ENCODE measurements at regions not wholly inside any gene's neighbourhood (a gene's known extent, or its start where the extent isn't known, plus 50 kb on each side); places are given as distances from the start of the nearest gene placed in this dataset.
"Not testable (repeated sequence)": the region's sequence is repeated elsewhere in the genome, so short reads cannot be mapped to it uniquely, and the experiment has no call there.

GRCh38 chr20:29750268-29750899 is 1507.1 kb upstream of the DEFB115 start:
- Mint-ChIP-seq H3K36me3 (ENCODE audit: low read depth, unreplicated experiment) (peaks cover 42% of the 10 kb centered on the region), H3K9me3 (ENCODE audit: unreplicated experiment) (peaks cover 66% of the 10 kb centered on the region), H3K4me1 (ENCODE audit: unreplicated experiment) (no peaks in the 10 kb centered on the region), H3K4me3 (ENCODE audit: unreplicated experiment) (no peak overlapping the region), H3K27me3 (ENCODE audit: unreplicated experiment) (peaks cover 28% of the 10 kb centered on the region), H3K27ac (ENCODE audit: unreplicated experiment) (no peak overlapping the region)
- no peak for DNase-seq (ENCODE audit: low spot score)
- TF ChIP-seq, protein P1, sequence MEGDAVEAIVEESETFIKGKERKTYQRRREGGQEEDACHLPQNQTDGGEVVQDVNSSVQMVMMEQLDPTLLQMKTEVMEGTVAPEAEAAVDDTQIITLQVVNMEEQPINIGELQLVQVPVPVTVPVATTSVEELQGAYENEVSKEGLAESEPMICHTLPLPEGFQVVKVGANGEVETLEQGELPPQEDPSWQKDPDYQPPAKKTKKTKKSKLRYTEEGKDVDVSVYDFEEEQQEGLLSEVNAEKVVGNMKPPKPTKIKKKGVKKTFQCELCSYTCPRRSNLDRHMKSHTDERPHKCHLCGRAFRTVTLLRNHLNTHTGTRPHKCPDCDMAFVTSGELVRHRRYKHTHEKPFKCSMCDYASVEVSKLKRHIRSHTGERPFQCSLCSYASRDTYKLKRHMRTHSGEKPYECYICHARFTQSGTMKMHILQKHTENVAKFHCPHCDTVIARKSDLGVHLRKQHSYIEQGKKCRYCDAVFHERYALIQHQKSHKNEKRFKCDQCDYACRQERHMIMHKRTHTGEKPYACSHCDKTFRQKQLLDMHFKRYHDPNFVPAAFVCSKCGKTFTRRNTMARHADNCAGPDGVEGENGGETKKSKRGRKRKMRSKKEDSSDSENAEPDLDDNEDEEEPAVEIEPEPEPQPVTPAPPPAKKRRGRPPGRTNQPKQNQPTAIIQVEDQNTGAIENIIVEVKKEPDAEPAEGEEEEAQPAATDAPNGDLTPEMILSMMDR (IDR thresholded peaks at IDR 0.05; ENCODE audit: unreplicated experiment): no peak

- not testable (repeated sequence) for H3K4me1 Mint-ChIP-seq (ENCODE audit: unreplicated experiment); H3K4me3 Mint-ChIP-seq (ENCODE audit: unreplicated experiment); H3K27ac Mint-ChIP-seq (ENCODE audit: unreplicated experiment); DNase-seq (ENCODE audit: low spot score)
- Mint-ChIP-seq H3K27me3 (ENCODE audit: unreplicated experiment) (peaks cover 33% of the 10 kb centered on the region), H3K36me3 (ENCODE audit: low read depth, unreplicated experiment) (peaks cover 46% of the 10 kb centered on the region), H3K9me3 (ENCODE audit: unreplicated experiment) (peaks cover 63% of the 10 kb centered on the region)
Measured at GRCh38 chr20:29752644-29753425, 1504.6 kb upstream of the DEFB115 start.

DNA sequence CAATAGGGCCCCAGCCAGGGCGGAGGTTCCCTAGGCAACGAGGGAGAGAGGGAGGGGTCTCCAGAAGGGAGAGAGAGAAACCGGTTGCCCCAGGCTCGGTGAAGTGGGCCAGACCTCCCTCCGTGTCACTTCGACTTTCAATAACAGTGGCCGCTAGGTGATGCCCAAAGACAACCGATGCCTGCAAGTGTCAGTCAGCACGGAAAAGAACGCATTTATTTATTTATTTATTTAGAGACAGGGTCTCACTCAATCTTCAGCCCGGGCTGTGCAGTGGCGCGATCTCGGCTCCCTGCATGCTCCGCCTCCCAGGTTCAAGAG is 1504.1 kb upstream of the DEFB115 start:
- Mint-ChIP-seq H3K9me3 (ENCODE audit: unreplicated experiment) (peaks cover 61% of the 10 kb centered on the region), H3K36me3 (ENCODE audit: low read depth, unreplicated experiment) (peaks cover 46% of the 10 kb centered on the region), H3K27me3 (ENCODE audit: unreplicated experiment) (peaks cover 33% of the 10 kb centered on the region)
- H3K27ac Mint-ChIP-seq (ENCODE audit: unreplicated experiment); DNase-seq (ENCODE audit: low spot score); H3K4me1 Mint-ChIP-seq (ENCODE audit: unreplicated experiment); H3K4me3 Mint-ChIP-seq (ENCODE audit: unreplicated experiment): not testable (repeated sequence)

- DNase-seq (ENCODE audit: low spot score); H3K4me1 Mint-ChIP-seq (ENCODE audit: unreplicated experiment): not testable (repeated sequence)
- Mint-ChIP-seq H3K4me3 (ENCODE audit: unreplicated experiment) (peak overlapping the region; percentile 10), H3K9me3 (ENCODE audit: unreplicated experiment) (peaks cover 61% of the 10 kb centered on the region), H3K27ac (ENCODE audit: unreplicated experiment) (peak overlapping the region; percentile 61), H3K36me3 (ENCODE audit: low read depth, unreplicated experiment) (peaks cover 46% of the 10 kb centered on the region), H3K27me3 (ENCODE audit: unreplicated experiment) (peaks cover 36% of the 10 kb centered on the region)
Measured at GRCh38 chr20:29753879-29754278, 1503.6 kb upstream of the DEFB115 start.

DNA sequence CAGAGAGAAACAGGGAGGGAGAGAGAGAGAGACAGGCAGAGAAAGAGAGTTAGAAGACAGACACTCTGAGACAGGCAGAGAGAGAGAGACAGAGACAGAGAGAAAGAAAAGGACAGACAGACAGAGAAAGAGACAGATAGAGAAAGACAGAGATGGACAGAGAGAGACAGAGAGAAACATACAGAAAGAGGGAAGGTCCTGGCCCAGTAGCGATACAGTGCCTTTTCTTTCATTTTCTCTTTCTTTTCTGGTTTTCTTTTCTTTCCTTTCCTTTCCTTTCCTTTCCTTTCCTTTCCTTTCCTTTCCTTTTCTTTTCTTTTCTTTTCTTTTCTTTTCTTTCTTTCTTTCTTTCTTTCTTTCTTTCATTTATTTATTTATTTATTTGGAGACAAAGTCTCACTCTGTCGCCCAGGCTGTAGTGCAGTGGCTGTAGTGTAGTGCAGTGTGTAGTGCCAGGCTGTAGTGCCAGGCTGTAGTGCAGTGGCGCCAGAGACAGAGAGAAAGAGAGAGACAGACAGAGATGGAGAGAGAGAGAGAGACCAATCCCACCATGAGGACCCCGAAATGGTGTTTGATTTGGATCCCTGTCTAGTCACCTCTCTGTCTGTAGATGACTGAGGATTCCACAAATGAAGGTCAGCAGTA is 1501.5 kb upstream of the DEFB115 start:
- H3K27ac Mint-ChIP-seq (ENCODE audit: unreplicated experiment); H3K4me1 Mint-ChIP-seq (ENCODE audit: unreplicated experiment); DNase-seq (ENCODE audit: low spot score); H3K4me3 Mint-ChIP-seq (ENCODE audit: unreplicated experiment): not testable (repeated sequence)
- peaks cover 42% of the 10 kb centered on the region for H3K36me3 Mint-ChIP-seq (ENCODE audit: low read depth, unreplicated experiment)
- H3K27me3 Mint-ChIP-seq (ENCODE audit: unreplicated experiment): peaks cover 35% of the 10 kb centered on the region
- peaks cover 55% of the 10 kb centered on the region for H3K9me3 Mint-ChIP-seq (ENCODE audit: unreplicated experiment)

GRCh38 chr20:29756664-29757063 is 1500.8 kb upstream of the DEFB115 start:
- Mint-ChIP-seq H3K27ac (ENCODE audit: unreplicated experiment) (no peak overlapping the region), H3K4me3 (ENCODE audit: unreplicated experiment) (no peak overlapping the region), H3K27me3 (ENCODE audit: unreplicated experiment) (peaks cover 30% of the 10 kb centered on the region), H3K4me1 (ENCODE audit: unreplicated experiment) (no peaks in the 10 kb centered on the region), H3K36me3 (ENCODE audit: low read depth, unreplicated experiment) (peaks cover 39% of the 10 kb centered on the region), H3K9me3 (ENCODE audit: unreplicated experiment) (peaks cover 52% of the 10 kb centered on the region)
- DNase-seq (ENCODE audit: low spot score): no peak
- TF ChIP-seq, protein P1 (IDR thresholded peaks at IDR 0.05; ENCODE audit: unreplicated experiment): no peak

DNA sequence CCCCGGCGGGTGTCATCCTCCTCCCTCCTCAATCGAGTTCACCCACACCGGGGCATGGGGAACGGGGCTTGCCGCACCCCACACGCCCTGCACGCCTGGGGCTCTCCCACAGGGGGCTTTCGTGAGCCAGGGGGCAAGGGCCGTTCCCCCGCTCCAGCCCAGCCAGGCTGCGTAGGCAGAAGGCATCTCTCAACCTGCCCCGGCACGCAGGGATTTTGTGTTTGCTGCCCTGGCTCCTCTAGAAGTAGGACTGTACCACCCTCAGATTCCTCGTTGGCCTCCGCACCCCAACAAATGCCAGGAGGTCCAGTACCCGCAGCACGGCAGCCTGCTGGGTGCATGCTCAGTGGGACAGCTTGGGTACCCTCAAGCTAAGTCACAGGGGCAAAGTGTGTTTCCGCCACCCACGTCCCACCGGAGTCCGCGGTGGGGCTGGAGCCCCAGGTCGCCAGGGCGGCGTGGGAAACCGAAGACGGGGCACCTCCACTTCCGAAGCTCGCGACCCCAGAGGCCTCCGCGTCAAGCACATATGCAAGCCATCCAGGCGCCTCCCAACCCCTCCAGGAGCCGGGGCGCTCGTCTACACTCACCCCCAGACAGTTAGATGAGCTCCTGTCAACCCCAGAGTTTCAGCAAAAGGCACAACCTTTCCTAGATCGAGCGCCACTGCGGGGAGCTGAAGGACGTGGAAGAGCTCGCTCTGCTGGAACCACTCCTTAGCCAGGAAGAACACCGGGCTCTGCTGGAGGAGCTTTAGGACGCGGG is 1495.7 kb upstream of the DEFB115 start:
- Mint-ChIP-seq H3K9me3 (ENCODE audit: unreplicated experiment) (peaks cover 29% of the 10 kb centered on the region), H3K36me3 (ENCODE audit: low read depth, unreplicated experiment) (peaks cover 17% of the 10 kb centered on the region), H3K27me3 (ENCODE audit: unreplicated experiment) (peaks cover 15% of the 10 kb centered on the region)
- not testable (repeated sequence) for H3K4me3 Mint-ChIP-seq (ENCODE audit: unreplicated experiment); H3K4me1 Mint-ChIP-seq (ENCODE audit: unreplicated experiment); H3K27ac Mint-ChIP-seq (ENCODE audit: unreplicated experiment); DNase-seq (ENCODE audit: low spot score)
